Liver (tissue), 3 donors: ENCODE measurements at regions not wholly inside any gene's neighbourhood (a gene's known extent, or its start where the extent isn't known, plus 50 kb on each side); places are given as distances from the start of the nearest gene placed in this dataset.

ENCODE experiments used
- EGR1 ChIP-seq, 2 donors: IDR thresholded peaks; 2 replicates each; pipeline ENCODE4 v1.6.1; 2016 to 2018; ENCODE audit warnings: antibody characterized with exemption in 2 of 2, low read depth in 2 of 2
- FOXA2 ChIP-seq: IDR thresholded peaks from 2 replicates; pipeline ENCODE4 v1.6.1; 2016; ENCODE audit warnings: antibody characterized with exemption
- JUND ChIP-seq, 2 donors: IDR thresholded peaks; 2 replicates each; pipeline ENCODE4 v1.6.1; 2016; ENCODE audit warnings: antibody characterized with exemption in 2 of 2
- NR2F2 ChIP-seq: IDR thresholded peaks from 2 replicates; pipeline ENCODE4 v1.6.1; 2016; ENCODE audit warnings: antibody characterized with exemption
- TAF1 ChIP-seq: conservative IDR thresholded peaks from 2 replicates; pipeline ENCODE4 v1.6.1; 2016; ENCODE audit warnings: antibody characterized with exemption, mild to moderate bottlenecking
- YY1 ChIP-seq: IDR thresholded peaks from 2 replicates; pipeline ENCODE4 v1.6.1; 2016; ENCODE audit warnings: antibody characterized with exemption, mild to moderate bottlenecking
- TF ChIP-seq, protein P1 (sequence below): IDR thresholded peaks from 2 replicates; pipeline ENCODE4 v1.6.1; 2016; ENCODE audit warnings: antibody characterized with exemption
- TF ChIP-seq, protein P2 (sequence below): IDR thresholded peaks from 2 replicates; pipeline ENCODE4 v1.6.1; 2016; ENCODE audit warnings: antibody characterized with exemption, mild to moderate bottlenecking
- TF ChIP-seq, protein P3 (sequence below): fragments of 150-350 bp; IDR thresholded peaks from 2 replicates; pipeline ENCODE4 v1.5.1; 2017; ENCODE audit warnings: improper control_type of control experiment, low read depth, low read length; ENCODE audit not compliant: missing input control
- TF ChIP-seq, protein P4 (sequence below): IDR thresholded peaks from 2 replicates; pipeline ENCODE4 v1.6.1; 2016; ENCODE audit warnings: antibody characterized with exemption
- donor health status: healthy.
- donor health status: healthy.

DNA sequence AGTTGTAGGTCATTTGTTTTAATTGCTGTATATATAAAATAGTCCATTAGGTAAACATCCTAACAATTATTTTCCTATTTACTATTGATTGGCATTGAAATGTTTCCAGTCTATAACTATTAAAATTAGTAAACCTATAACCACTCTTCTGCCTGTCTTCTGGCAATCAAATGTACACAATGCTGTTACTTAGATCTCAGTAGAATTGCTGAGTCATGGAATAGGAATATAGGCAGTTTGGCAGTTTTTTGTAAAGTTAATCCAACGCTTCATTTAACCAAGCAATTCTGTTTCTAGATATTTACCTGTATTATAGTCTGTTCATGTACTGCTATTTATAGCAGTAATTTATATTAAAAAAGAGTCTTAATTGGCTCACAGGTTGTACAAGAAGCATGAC, 518.1 kb downstream of the DCDC2C start:
- TF ChIP-seq, protein P1, sequence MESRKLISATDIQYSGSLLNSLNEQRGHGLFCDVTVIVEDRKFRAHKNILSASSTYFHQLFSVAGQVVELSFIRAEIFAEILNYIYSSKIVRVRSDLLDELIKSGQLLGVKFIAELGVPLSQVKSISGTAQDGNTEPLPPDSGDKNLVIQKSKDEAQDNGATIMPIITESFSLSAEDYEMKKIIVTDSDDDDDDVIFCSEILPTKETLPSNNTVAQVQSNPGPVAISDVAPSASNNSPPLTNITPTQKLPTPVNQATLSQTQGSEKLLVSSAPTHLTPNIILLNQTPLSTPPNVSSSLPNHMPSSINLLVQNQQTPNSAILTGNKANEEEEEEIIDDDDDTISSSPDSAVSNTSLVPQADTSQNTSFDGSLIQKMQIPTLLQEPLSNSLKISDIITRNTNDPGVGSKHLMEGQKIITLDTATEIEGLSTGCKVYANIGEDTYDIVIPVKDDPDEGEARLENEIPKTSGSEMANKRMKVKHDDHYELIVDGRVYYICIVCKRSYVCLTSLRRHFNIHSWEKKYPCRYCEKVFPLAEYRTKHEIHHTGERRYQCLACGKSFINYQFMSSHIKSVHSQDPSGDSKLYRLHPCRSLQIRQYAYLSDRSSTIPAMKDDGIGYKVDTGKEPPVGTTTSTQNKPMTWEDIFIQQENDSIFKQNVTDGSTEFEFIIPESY, result no peak
- TF ChIP-seq, protein P2, sequence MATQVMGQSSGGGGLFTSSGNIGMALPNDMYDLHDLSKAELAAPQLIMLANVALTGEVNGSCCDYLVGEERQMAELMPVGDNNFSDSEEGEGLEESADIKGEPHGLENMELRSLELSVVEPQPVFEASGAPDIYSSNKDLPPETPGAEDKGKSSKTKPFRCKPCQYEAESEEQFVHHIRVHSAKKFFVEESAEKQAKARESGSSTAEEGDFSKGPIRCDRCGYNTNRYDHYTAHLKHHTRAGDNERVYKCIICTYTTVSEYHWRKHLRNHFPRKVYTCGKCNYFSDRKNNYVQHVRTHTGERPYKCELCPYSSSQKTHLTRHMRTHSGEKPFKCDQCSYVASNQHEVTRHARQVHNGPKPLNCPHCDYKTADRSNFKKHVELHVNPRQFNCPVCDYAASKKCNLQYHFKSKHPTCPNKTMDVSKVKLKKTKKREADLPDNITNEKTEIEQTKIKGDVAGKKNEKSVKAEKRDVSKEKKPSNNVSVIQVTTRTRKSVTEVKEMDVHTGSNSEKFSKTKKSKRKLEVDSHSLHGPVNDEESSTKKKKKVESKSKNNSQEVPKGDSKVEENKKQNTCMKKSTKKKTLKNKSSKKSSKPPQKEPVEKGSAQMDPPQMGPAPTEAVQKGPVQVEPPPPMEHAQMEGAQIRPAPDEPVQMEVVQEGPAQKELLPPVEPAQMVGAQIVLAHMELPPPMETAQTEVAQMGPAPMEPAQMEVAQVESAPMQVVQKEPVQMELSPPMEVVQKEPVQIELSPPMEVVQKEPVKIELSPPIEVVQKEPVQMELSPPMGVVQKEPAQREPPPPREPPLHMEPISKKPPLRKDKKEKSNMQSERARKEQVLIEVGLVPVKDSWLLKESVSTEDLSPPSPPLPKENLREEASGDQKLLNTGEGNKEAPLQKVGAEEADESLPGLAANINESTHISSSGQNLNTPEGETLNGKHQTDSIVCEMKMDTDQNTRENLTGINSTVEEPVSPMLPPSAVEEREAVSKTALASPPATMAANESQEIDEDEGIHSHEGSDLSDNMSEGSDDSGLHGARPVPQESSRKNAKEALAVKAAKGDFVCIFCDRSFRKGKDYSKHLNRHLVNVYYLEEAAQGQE, result no peak
- TF ChIP-seq, protein P3, sequence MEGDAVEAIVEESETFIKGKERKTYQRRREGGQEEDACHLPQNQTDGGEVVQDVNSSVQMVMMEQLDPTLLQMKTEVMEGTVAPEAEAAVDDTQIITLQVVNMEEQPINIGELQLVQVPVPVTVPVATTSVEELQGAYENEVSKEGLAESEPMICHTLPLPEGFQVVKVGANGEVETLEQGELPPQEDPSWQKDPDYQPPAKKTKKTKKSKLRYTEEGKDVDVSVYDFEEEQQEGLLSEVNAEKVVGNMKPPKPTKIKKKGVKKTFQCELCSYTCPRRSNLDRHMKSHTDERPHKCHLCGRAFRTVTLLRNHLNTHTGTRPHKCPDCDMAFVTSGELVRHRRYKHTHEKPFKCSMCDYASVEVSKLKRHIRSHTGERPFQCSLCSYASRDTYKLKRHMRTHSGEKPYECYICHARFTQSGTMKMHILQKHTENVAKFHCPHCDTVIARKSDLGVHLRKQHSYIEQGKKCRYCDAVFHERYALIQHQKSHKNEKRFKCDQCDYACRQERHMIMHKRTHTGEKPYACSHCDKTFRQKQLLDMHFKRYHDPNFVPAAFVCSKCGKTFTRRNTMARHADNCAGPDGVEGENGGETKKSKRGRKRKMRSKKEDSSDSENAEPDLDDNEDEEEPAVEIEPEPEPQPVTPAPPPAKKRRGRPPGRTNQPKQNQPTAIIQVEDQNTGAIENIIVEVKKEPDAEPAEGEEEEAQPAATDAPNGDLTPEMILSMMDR, result no peak
- TF ChIP-seq NR2F2 (no peak), YY1 (no peak), TAF1 (no peak), FOXA2 (no peak), JUND (IDR thresholded peaks at IDR 0.05) (no peak), EGR1 (IDR thresholded peaks at IDR 0.05; ENCODE audit: low read depth in 2 of 2) (no peak)
- TF ChIP-seq, protein P4, sequence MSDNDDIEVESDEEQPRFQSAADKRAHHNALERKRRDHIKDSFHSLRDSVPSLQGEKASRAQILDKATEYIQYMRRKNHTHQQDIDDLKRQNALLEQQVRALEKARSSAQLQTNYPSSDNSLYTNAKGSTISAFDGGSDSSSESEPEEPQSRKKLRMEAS, result no peak
